ENCODE measurements at regions not wholly inside any gene's neighbourhood (a gene's known extent, or its start where the extent isn't known, plus 50 kb on each side); places are given as distances from the start of the nearest gene placed in this dataset.

DNA sequence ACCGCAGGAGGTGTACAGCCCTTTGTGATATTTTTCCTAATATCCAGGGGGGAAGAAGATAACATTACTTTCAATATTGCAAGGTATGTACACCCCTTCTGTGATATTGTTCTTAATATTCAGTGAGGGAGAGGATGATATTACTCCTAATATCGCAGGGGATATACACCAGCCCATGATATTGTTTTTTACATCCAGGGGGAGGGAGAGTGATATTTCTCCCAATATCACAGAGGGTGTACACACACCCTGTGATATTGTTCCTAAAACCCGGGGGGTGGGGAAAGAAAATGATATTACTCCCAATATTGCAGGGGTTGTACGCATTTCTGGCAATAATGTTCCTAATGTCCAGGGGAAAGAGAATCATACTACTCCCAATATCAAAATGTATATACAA is 58.0 kb upstream of the SLC25A48 start:
- ChIA-PET POLR2A (no interaction called here), CTCF (no interaction called here)
- TF ChIP-seq, protein P1, sequence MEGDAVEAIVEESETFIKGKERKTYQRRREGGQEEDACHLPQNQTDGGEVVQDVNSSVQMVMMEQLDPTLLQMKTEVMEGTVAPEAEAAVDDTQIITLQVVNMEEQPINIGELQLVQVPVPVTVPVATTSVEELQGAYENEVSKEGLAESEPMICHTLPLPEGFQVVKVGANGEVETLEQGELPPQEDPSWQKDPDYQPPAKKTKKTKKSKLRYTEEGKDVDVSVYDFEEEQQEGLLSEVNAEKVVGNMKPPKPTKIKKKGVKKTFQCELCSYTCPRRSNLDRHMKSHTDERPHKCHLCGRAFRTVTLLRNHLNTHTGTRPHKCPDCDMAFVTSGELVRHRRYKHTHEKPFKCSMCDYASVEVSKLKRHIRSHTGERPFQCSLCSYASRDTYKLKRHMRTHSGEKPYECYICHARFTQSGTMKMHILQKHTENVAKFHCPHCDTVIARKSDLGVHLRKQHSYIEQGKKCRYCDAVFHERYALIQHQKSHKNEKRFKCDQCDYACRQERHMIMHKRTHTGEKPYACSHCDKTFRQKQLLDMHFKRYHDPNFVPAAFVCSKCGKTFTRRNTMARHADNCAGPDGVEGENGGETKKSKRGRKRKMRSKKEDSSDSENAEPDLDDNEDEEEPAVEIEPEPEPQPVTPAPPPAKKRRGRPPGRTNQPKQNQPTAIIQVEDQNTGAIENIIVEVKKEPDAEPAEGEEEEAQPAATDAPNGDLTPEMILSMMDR (IDR thresholded peaks at IDR 0.05; ENCODE audit: control extremely low read depth, extremely low read depth, low read depth, missing control alignments) = no peak
- no peak for DNase-seq (ENCODE audit: extremely low spot score)

DNA sequence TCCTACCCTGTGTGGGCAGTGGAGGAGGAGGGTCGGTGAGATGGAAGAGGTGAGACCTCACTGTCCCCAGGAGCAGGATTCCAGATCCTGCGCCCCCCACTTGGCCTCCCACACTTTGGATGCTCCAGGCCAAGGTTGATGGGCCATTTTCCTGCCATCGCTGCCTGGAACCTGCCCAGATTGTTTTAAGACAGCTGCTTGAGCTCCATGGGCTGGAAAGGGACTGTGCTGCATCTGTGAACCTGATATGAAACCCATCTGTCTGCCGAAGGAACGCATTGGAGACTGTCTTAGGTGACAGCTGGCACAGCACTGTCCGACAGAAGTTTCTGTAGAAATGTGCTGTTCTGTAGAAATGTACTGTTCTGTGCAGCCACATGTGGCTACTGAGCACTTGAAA is 72.7 kb upstream of the SLC25A48 start:
- ChIA-PET POLR2A (no interaction called here), CTCF (no interaction called here)
- TF ChIP-seq, protein P1 (IDR thresholded peaks at IDR 0.05; ENCODE audit: control extremely low read depth, extremely low read depth, low read depth, missing control alignments) = no peak

DNA sequence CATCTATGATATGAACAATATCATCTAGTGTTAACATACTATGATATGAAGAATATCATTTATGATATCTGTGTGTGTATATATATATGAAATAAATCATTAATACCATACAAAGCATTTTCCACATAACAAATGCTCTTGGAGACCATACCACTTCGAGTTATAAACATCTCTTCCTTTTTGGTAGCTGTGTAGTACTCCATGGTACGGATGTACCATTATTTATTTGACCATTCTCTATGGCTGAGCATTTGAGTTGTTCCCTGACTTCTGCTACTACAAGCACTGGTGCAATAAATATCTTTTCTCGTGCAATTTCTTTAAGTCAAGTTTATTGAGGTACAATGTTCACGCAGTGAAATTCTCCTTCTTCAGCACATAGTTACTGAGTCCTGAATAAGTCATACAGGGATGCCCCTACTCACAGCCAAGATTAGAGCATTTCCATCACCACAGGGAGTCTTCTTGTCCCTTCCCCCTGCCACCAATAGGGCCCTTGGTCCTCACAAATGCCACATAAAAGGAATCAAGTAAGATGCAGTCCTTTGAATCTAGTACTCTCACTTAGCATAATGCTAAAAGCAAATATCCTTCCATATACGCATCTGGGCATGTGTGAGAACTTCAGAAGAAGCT is 75.2 kb upstream of the SLC25A48 start:
- ChIA-PET CTCF (interaction anchor here (0.8 kb wide), 1 partner anchor 8 kb away, joined by 3 read pairs; no protein-coding TSS in a partner anchor), POLR2A (no interaction called here)
- no peak for DNase-seq (ENCODE audit: extremely low spot score)
- TF ChIP-seq, protein P1 (IDR thresholded peaks at IDR 0.05; ENCODE audit: control extremely low read depth, extremely low read depth, low read depth, missing control alignments) = no peak

More for the DNA sequence above, 72.7 kb upstream of the SLC25A48 start:
- no peak for DNase-seq (ENCODE audit: extremely low spot score)

DNA sequence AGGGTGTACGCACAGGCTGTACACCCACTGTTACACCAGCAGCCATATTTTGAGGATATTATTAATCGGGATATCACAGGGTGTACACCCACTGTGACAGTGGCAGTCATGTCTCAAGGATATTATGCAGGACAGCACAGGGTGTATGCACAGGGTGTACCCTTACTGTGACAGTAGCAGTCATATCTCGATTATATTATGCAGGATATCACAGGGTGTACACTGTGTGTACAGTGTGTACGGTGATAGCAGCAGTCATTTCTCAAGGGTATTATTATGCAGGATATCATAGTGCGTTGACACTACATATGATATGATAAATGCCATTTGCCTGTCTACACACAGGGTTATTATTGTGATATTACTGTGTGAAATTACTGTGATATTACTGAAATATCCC is 80.5 kb upstream of the SLC25A48 start:
- TF ChIP-seq, protein P1 (IDR thresholded peaks at IDR 0.05; ENCODE audit: control extremely low read depth, extremely low read depth, low read depth, missing control alignments) = no peak
- no peak for DNase-seq (ENCODE audit: extremely low spot score)
- CTCF ChIA-PET = no interaction called here
- POLR2A ChIA-PET = no interaction called here

DNA sequence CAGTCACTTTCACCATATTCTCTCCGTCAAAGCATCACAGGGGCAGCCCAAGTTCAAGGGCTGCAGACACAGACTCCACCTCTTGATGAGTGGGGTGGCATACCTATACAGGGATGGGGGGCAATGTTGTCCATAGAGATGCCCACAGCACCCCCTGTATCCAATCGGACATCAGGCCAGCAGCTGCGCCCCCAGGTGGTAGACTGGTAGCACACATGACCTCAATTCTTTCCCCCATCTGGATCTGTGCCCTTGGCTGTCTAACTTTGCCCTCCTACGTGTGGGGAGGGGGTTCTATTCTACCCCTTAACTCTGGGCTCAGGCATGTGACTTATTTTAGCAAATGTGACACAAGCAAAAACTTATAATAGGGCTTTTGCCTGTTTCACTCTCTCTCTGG is 84.0 kb upstream of the SLC25A48 start:
- ChIA-PET POLR2A (no interaction called here), CTCF (interaction anchor here (0.8 to 1.0 kb wide), 3 partner anchors 9 to 30 kb away, joined by 3 read pairs; no protein-coding TSS in a partner anchor)
- TF ChIP-seq, protein P1 (IDR thresholded peaks at IDR 0.05; ENCODE audit: control extremely low read depth, extremely low read depth, low read depth, missing control alignments) = no peak
- DNase-seq (ENCODE audit: extremely low spot score) = no peak

DNA sequence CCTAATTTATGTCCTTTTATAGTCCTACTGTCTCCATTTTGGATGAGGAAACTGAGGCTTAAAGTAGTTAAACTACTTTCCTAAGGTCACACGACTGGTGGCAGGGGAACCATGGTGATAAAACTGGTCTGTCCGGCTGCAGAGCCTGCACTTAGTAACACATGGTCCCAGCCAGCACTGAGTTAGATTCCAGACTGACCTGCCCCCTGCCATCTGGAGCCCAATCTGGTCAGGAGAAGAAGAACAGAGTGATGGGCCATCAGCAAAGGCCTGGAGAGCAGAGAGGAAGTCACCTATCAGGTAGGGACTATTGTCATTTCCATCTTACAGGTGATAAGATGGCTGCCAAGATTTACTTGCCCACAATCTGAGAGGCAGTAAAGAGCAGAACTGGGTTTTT is 86.6 kb upstream of the SLC25A48 start:
- CTCF ChIA-PET = no interaction called here
- POLR2A ChIA-PET = no interaction called here
- DNase-seq (ENCODE audit: extremely low spot score) = no peak
- TF ChIP-seq, protein P1 (IDR thresholded peaks at IDR 0.05; ENCODE audit: control extremely low read depth, extremely low read depth, low read depth, missing control alignments) = no peak
